GM12872 (cell line): ENCODE measurements at regions not wholly inside any gene's neighbourhood (a gene's known extent, or its start where the extent isn't known, plus 50 kb on each side); places are given as distances from the start of the nearest gene placed in this dataset.

Source experiments
- TF ChIP-seq, protein P1 (sequence below): IDR thresholded peaks from 3 replicates; pipeline ENCODE4 v1.5.1; 2011; ENCODE audit warnings: low read depth, mild to moderate bottlenecking, low read length, moderate library complexity; ENCODE audit not compliant: insufficient read depth

DNA sequence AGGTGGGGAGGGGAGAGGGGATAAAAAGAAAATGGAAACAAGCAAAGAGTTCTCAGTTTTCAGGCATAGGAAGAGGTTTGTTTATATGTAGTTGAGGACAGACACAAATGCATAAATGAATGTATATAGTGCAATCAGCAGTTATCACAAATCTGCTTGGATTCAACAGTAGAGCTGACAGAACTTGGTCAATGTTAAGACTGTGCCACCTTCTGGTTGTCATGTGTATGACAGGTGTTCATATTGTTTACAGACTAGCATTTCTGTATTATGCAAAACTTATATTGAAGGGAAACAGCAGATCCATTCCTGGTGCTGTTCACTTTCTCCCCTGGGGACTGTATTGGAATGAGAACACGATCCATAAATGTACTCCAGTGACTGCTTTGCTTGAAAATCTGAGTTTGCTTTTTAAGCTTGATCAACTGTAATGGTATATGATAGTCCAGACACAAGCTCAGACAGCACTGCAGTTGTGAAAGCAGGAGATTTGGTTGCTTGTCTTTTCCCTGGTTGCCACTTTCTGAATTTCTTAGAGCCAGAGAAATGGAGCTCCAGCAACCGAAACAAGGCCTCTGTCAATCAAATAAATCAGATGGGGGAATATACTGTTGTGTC lies 319.5 kb upstream of the OBI1 start:
- TF ChIP-seq, protein P1, sequence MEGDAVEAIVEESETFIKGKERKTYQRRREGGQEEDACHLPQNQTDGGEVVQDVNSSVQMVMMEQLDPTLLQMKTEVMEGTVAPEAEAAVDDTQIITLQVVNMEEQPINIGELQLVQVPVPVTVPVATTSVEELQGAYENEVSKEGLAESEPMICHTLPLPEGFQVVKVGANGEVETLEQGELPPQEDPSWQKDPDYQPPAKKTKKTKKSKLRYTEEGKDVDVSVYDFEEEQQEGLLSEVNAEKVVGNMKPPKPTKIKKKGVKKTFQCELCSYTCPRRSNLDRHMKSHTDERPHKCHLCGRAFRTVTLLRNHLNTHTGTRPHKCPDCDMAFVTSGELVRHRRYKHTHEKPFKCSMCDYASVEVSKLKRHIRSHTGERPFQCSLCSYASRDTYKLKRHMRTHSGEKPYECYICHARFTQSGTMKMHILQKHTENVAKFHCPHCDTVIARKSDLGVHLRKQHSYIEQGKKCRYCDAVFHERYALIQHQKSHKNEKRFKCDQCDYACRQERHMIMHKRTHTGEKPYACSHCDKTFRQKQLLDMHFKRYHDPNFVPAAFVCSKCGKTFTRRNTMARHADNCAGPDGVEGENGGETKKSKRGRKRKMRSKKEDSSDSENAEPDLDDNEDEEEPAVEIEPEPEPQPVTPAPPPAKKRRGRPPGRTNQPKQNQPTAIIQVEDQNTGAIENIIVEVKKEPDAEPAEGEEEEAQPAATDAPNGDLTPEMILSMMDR: peak; percentile 74

DNA sequence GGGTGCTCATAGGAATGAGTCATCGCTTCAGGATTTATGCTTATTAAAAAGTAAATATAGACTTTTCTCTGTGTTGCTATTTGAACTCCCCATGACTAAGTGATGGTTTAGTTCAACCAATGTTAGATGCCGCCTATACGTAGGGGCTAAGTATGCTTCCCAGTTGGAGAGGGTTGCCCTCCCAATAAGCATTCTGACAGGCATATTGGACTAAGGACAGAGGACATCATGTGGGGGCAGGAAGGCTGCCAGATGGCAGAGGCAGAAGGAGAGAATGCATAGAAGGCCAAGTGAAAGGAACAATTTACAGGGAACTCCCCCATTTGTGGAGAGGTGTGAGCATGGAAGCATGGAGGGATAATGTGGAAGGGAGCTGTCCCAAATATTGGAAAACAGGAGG lies 318.4 kb upstream of the OBI1 start:
- TF ChIP-seq, protein P1: no peak

DNA sequence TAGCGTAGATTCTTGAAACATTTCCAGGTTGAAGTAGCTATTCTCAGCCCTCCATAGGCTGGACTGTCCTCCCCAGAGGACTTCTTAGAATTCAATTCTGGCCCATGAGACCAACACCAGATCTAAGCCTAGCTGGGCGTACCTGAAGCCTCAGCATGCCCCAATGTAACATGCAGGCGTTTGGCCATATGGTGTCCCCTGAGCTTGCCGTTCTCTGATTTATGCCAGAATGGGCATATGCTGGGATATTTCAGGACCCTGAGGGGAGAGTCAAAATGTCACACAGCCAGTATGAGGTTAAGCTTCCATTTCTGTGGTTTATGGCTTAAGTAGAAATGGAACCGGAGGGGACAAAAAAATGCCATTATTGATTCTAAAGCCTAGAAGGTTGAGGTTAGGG lies 317.7 kb upstream of the OBI1 start:
- TF ChIP-seq, protein P1: no peak

GRCh38 chr13:78972561-78972960 lies 313.6 kb upstream of the OBI1 start:
- TF ChIP-seq, protein P1: no peak

DNA sequence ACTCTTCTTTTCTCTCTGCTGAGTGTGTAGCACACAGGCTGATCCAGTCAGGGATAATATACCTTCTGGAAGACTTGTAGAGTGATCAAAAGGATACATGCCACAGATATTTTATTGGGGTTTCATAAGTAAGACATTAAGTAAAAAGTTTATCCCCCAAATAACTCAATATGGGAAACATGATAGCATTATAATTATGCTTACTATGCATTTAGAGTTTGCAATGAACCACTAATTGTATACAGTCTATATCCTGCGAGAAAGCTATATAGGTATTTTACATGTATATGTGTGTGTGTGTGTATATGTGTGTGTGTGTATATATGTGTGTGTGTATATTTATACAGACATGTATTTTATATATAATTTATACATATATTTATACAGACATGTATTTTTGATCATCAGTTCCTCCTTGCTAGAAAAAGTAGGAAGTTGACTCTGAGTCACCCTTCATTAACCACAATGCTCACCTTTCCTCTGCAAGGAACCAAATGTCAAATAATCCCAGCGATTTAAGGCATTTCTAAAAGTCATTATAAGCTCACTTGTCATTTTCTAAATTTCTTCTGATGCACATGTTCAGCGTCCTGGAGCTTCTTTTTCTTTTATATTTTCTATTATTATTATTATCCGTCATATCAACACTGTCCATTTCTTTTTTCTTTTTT lies 312.5 kb upstream of the OBI1 start:
- TF ChIP-seq, protein P1: no peak

DNA sequence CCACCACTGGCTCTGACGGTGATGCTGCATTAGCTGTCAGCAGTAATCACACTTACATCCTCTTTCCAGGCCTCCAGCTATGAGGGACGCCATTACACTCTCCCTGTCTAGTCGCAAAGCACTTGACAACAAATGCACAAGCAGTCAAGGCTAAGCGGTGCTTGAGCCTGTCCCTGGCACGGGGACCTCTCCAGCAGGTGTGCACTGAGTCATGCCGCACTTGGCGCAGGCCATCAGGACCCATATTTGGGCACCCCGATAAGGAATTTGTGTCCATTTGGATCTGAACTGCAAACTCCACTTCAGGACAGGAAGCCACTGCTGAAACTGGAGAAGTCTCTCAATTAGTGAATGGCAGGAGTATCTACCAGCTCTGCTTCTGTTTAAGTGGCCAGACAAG lies 301.9 kb upstream of the OBI1 start:
- TF ChIP-seq, protein P1: no peak

DNA sequence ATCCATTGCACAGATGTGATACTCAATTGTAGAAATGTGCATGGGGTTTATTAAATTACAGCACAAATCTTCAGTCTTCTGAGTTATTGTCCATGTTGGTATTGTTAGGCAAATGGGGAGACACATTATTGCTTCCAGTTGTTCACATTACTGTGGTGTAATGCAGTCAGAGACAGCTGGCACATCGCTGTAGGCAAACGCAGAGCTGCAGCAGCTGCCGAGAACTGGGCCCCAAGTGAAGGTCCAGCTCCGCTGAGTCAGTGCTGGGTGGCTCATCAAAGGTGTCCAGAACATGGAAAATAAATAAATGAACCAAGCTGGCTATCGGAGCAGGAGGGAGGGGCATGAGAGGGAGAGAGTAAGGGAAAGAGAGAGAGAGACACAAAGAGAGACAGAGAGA lies 299.1 kb upstream of the OBI1 start:
- TF ChIP-seq, protein P1: no peak
